Head of caudate nucleus (tissue), 42 donors: ENCODE measurements at regions not wholly inside any gene's neighbourhood (a gene's known extent, or its start where the extent isn't known, plus 50 kb on each side); places are given as distances from the start of the nearest gene placed in this dataset.

ENCODE experiments used
- DNase-seq, 42 donors: peaks; one replicate each; pipeline versions ENCODE4 v3.0.0 to v3.0.0-alpha.2; 2020 to 2021; ENCODE audit warnings: mixed read lengths in 7 of 42
- intact Hi-C: fragments of 100-400 bp; cut with DNase I; formaldehyde crosslinking; loops from one replicate; pipeline ENCODE4 v1.15.0; 2022

- intact Hi-C loops: no loop called here
- DNase-seq: no peak
Observed at GRCh38 chr1:224486801-224487583, 52.4 kb upstream of the WDR26 start.

GRCh38 chr1:224488806-224489499, 54.4 kb upstream of the WDR26 start:
- intact Hi-C loops: no loop called here

GRCh38 chr1:224489534-224490365, 55.2 kb upstream of the WDR26 start:
- no peak for DNase-seq
- intact Hi-C loops: no loop called here

More at GRCh38 chr1:224488806-224489499, 54.4 kb upstream of the WDR26 start:
- no peak for DNase-seq

- intact Hi-C loops: no loop called here
- DNase-seq: no peak
Observed at GRCh38 chr1:224490549-224491537, 56.2 kb upstream of the WDR26 start.

- DNase-seq: no peak
- intact Hi-C loops: no loop called here
Observed at GRCh38 chr1:224492015-224492414, 57.4 kb upstream of the WDR26 start.

- DNase-seq: no peak
- intact Hi-C loops: no loop called here
Observed at GRCh38 chr1:224492632-224493031, 58.0 kb upstream of the WDR26 start.

GRCh38 chr1:224493269-224493668, 58.7 kb upstream of the WDR26 start:
- intact Hi-C loops: no loop called here
- DNase-seq: no peak

- no peak for DNase-seq
- intact Hi-C loops: no loop called here
Observed at GRCh38 chr1:224494343-224494742, 59.7 kb upstream of the WDR26 start.

- intact Hi-C loops: no loop called here
- DNase-seq: no peak
Observed at GRCh38 chr1:224495866-224496265, 61.3 kb upstream of the WDR26 start.

GRCh38 chr1:224496826-224497225, 62.2 kb upstream of the WDR26 start:
- intact Hi-C loops: no loop called here
- no peak for DNase-seq

GRCh38 chr1:224497714-224498573, 63.3 kb upstream of the WDR26 start:
- peak in 37 of 42 donors; percentile 13 to 83 (median 50) for DNase-seq

GRCh38 chr1:224498574-224499170, 64.1 kb upstream of the WDR26 start:
- DNase-seq: peak in 27 of 42 donors; percentile 12 to 70 (median 32)
- intact Hi-C loops: no loop called here

More at GRCh38 chr1:224497714-224498573, 63.3 kb upstream of the WDR26 start:
- intact Hi-C loops: no loop called here

- DNase-seq: no peak
Observed at GRCh38 chr1:224499204-224499603, 64.6 kb upstream of the WDR26 start.

GRCh38 chr1:224500796-224501195, 66.2 kb upstream of the WDR26 start:
- no peak for DNase-seq
- intact Hi-C loops: no loop called here

More at GRCh38 chr1:224499204-224499603, 64.6 kb upstream of the WDR26 start:
- intact Hi-C loops: no loop called here

GRCh38 chr1:224501836-224502235, 67.2 kb upstream of the WDR26 start:
- no peak for DNase-seq
- intact Hi-C loops: no loop called here

- intact Hi-C loops: no loop called here
- peak in 2 of 42 donors; percentile 18 to 22 for DNase-seq
Observed at GRCh38 chr1:224502459-224503160, 68.0 kb upstream of the WDR26 start.
